AG04450 (cell line): ENCODE measurements at regions not wholly inside any gene's neighbourhood (a gene's known extent, or its start where the extent isn't known, plus 50 kb on each side); places are given as distances from the start of the nearest gene placed in this dataset.
A peak's percentile ranks its signal among the peaks of the same experiment; 100 is the strongest.
"Not testable (repeated sequence)": the region's sequence is repeated elsewhere in the genome, so short reads cannot be mapped to it uniquely, and the experiment has no call there.

Experiments used
- CTCF ChIA-PET: fragments of 300-600, 350-600 bp; formaldehyde crosslinking; extraction: SDS; loops from one replicate; lab custom pipeline; 2022; ENCODE audit warnings: antibody characterized with exemption, inconsistent platforms; lab: Charles Lee
- POLR2A ChIA-PET: fragments of 350-600 bp; formaldehyde crosslinking; extraction: SDS; loops from one replicate; lab custom pipeline; 2021; ENCODE audit warnings: antibody characterized with exemption, inconsistent platforms; lab: Yijun Ruan, JAX
- DNase-seq: peaks from one replicate; pipeline ENCODE4 v3.0.0-alpha.2; 2011; ENCODE audit warnings: low read depth, low spot score
- H3K27ac ChIP-seq: one replicate; pipeline ENCODE4 v1.5.1; 2012; ENCODE audit warnings: low read depth, low read length, control low read depth
- H3K27me3 ChIP-seq: one replicate; pipeline ENCODE4 v1.6.0; 2012; ENCODE audit warnings: low read length; ENCODE audit not compliant: control insufficient read depth, insufficient read depth
- H3K4me3 ChIP-seq: 2 replicates; pipeline ENCODE4 v1.5.1; 2011; ENCODE audit warnings: mild to moderate bottlenecking, low read depth, low read length, control low read depth
- H3K9me3 ChIP-seq: 2 replicates; pipeline ENCODE4 v1.5.1; 2012; ENCODE audit warnings: low read length; ENCODE audit not compliant: control insufficient read depth, insufficient read depth
- TF ChIP-seq, protein P1 (sequence below): IDR thresholded peaks from 2 replicates; pipeline ENCODE4 v1.5.1; 2011; ENCODE audit warnings: low read depth, low read length, control low read depth, inconsistent platforms

- TF ChIP-seq, protein P1, sequence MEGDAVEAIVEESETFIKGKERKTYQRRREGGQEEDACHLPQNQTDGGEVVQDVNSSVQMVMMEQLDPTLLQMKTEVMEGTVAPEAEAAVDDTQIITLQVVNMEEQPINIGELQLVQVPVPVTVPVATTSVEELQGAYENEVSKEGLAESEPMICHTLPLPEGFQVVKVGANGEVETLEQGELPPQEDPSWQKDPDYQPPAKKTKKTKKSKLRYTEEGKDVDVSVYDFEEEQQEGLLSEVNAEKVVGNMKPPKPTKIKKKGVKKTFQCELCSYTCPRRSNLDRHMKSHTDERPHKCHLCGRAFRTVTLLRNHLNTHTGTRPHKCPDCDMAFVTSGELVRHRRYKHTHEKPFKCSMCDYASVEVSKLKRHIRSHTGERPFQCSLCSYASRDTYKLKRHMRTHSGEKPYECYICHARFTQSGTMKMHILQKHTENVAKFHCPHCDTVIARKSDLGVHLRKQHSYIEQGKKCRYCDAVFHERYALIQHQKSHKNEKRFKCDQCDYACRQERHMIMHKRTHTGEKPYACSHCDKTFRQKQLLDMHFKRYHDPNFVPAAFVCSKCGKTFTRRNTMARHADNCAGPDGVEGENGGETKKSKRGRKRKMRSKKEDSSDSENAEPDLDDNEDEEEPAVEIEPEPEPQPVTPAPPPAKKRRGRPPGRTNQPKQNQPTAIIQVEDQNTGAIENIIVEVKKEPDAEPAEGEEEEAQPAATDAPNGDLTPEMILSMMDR, result no peak
- Histone ChIP-seq H3K27ac (no peak overlapping the region), H3K27me3 (no peaks in the 10 kb centered on the region), H3K9me3 (no peaks in the 10 kb centered on the region), H3K4me3 (no peak overlapping the region)
- CTCF ChIA-PET, result interaction anchor here (0.5 kb wide), 1 partner anchor 12 kb away, joined by 3 read pairs; no protein-coding TSS in a partner anchor
- DNase-seq, result no peak
- POLR2A ChIA-PET, result no interaction called here
Observed at GRCh38 chr4:60729194-60729593, 470.9 kb upstream of the ADGRL3 start.

DNA sequence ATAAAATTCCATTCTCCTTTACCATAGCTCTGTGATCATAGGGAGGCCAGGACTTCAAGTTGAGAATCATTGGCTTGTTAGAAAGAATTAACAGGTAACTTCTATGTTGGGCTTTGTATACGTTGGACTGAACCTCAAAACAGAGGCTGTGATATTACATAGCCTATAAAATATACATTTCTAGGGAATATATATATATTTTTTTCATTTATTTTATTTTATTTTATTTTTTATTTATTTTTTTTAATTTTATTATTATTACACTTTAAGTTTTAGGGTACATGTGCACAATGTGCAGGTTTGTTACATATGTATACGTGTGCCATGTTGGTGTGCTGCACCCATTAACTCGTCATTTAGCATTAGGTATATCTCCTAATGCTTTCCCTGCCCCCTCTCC lies 470.4 kb upstream of the ADGRL3 start:
- POLR2A ChIA-PET, CTCF ChIA-PET, H3K4me3 ChIP-seq, H3K27ac ChIP-seq, DNase-seq, H3K27me3 ChIP-seq, H3K9me3 ChIP-seq: not testable (repeated sequence)

DNA sequence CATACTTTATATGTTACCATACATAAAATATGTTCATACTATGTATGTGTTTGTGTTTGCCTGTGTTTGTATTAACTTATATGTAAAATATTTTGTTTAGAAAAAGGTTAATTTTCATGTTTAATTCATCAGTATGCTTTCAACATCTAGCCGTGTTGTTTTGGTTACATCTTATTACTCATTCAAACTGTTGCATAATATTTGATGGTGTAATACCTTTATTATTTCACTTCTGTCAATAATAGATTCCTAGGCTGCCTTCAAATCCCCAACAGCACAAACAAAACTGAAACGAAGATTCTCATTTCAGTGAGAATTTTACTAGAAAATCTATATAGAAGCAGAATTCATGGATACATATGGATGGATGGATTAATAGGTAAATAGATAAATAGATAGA lies 462.3 kb upstream of the ADGRL3 start:
- POLR2A ChIA-PET, result no interaction called here
- CTCF ChIA-PET, result interaction anchor here (1.1 kb wide), 1 partner anchor 8 kb away, joined by 3 read pairs; no protein-coding TSS in a partner anchor
- TF ChIP-seq, protein P1, result no peak
- Histone ChIP-seq H3K27me3 (no peaks in the 10 kb centered on the region), H3K9me3 (no peaks in the 10 kb centered on the region), H3K4me3 (no peak overlapping the region), H3K27ac (no peak overlapping the region)
- peak; percentile 11 for DNase-seq

DNA sequence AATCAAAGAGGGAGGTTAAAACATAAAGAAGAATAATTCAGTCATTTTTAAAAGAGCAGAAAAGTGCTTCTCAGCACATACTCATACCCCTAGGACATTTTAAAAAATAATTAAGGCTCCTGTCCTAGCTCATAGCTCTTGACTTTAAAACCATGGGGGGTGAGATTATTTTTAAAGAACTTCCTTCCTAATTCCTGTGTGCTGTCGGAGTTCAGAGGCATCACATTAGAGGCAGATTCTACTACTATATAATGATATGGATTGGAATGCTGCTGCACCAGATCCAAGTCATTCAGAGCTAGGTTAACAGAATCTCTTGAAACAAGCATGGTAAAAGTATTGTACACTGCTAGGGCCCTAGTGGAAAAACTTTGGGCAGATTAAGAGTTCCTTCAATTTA lies 456.5 kb upstream of the ADGRL3 start:
- no peak for DNase-seq
- H3K27ac ChIP-seq, result no peak overlapping the region
- no peaks in the 10 kb centered on the region for H3K27me3 ChIP-seq
- POLR2A ChIA-PET, result no interaction called here
- no peaks in the 10 kb centered on the region for H3K9me3 ChIP-seq
- TF ChIP-seq, protein P1, result no peak
- H3K4me3 ChIP-seq, result no peak overlapping the region
- CTCF ChIA-PET, result no interaction called here

GRCh38 chr4:60744767-60745166 lies 455.4 kb upstream of the ADGRL3 start:
- DNase-seq, result no peak
- no peaks in the 10 kb centered on the region for H3K9me3 ChIP-seq
- no peaks in the 10 kb centered on the region for H3K27me3 ChIP-seq
- TF ChIP-seq, protein P1, result peak; percentile 13; the same call in 1 of the 2 replicates
- H3K4me3 ChIP-seq, result no peak overlapping the region
- ChIA-PET POLR2A (no interaction called here), CTCF (interaction anchor here (1.6 kb wide), 1 partner anchor 20 kb away, joined by 4 read pairs; no protein-coding TSS in a partner anchor)
- H3K27ac ChIP-seq, result no peak overlapping the region
